ENCODE measurements at regions not wholly inside any gene's neighbourhood (a gene's known extent, or its start where the extent isn't known, plus 50 kb on each side); places are given as distances from the start of the nearest gene placed in this dataset.
"Not testable (repeated sequence)": the region's sequence is repeated elsewhere in the genome, so short reads cannot be mapped to it uniquely, and the experiment has no call there.

GRCh38 chr1:54474310-54475251 is 68.4 kb upstream of the SSBP3 start:
- no peak for TF ChIP-seq CTCF (IDR thresholded peaks at IDR 0.05; ENCODE audit: borderline replicate concordance, insufficient read depth, low read depth, low read length)
- no peak overlapping the region for H3K4me3 ChIP-seq (ENCODE audit: low read depth, low read length)

- TF ChIP-seq CTCF (IDR thresholded peaks at IDR 0.05; ENCODE audit: borderline replicate concordance, insufficient read depth, low read depth, low read length): no peak
- no peak overlapping the region for H3K4me3 ChIP-seq (ENCODE audit: low read depth, low read length)
Observed at GRCh38 chr1:54471588-54471987, 65.4 kb upstream of the SSBP3 start.

GRCh38 chr1:54469444-54469843 is 63.2 kb upstream of the SSBP3 start:
- H3K4me3 ChIP-seq (ENCODE audit: low read depth, low read length): not testable (repeated sequence)

- TF ChIP-seq CTCF (IDR thresholded peaks at IDR 0.05; ENCODE audit: borderline replicate concordance, insufficient read depth, low read depth, low read length): 0 out of 2 replicates have a peak, but pooled peaks have one; percentile 29
- H3K4me3 ChIP-seq (ENCODE audit: low read depth, low read length): not testable (repeated sequence)
Observed at GRCh38 chr1:54468288-54469084, 62.3 kb upstream of the SSBP3 start.

- no peak overlapping the region for H3K4me3 ChIP-seq (ENCODE audit: low read depth, low read length)
- TF ChIP-seq CTCF (IDR thresholded peaks at IDR 0.05; ENCODE audit: borderline replicate concordance, insufficient read depth, low read depth, low read length): no peak
Observed at GRCh38 chr1:54465351-54465811, 59.2 kb upstream of the SSBP3 start.

- no peak overlapping the region for H3K4me3 ChIP-seq (ENCODE audit: low read depth, low read length)
- TF ChIP-seq CTCF (IDR thresholded peaks at IDR 0.05; ENCODE audit: borderline replicate concordance, insufficient read depth, low read depth, low read length): no peak
Observed at GRCh38 chr1:54464477-54465146, 58.4 kb upstream of the SSBP3 start.

- H3K4me3 ChIP-seq (ENCODE audit: low read depth, low read length): no peak overlapping the region
- TF ChIP-seq CTCF (IDR thresholded peaks at IDR 0.05; ENCODE audit: borderline replicate concordance, insufficient read depth, low read depth, low read length): no peak
Observed at GRCh38 chr1:54464031-54464476, 57.9 kb upstream of the SSBP3 start.

Data from GM12875 (cell line).